ENCODE measurements at regions not wholly inside any gene's neighbourhood (a gene's known extent, or its start where the extent isn't known, plus 50 kb on each side); places are given as distances from the start of the nearest gene placed in this dataset.

DNA sequence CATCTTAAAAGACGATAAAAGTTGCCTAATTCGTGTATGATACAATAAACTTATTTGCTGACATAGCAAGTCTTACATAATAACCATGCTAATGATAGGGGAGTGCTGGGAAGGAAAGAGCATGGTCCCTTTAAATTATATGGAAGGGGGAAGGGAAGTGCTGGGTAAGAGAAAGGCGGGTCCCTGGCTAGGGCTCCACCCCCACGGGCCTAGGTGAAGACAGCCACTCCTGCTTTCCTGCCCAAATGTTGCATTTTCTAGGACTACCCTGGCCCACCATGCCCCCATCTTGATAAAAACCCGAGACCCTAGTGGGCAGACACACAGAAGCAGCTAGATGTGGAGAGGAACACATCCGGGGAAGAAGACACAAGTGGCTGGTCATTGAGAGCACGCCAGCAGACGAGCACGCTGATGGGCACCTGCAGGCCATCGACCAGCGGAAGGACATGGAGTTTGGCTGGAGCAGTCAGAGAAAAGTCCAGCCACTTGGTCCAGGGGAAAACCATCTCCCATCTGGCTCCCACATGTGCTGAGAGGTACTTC is 328.7 kb downstream of the ARL4A start:
- no peaks in the 10 kb centered on the region for H4K20me1 ChIP-seq (ENCODE audit: control insufficient read depth, insufficient read depth)
- no peak overlapping the region for H3K4me3 ChIP-seq
- in situ Hi-C loops (cut with MboI) (no loop called here), intact Hi-C loops (cut with micrococcal nuclease; ENCODE audit: unreplicated experiment) (no loop called here)
- H3K9ac ChIP-seq (ENCODE audit: control insufficient read depth, insufficient read depth, low read length) = no peak overlapping the region
- no peak overlapping the region for H2AFZ ChIP-seq (ENCODE audit: control insufficient read depth, low read depth, low read length)
- 54% methylated on average over 11 of the region's 11 CpGs for WGBS (ENCODE audit: insufficient coverage, insufficient replicate concordance, low lambda C conversion rate, missing lambda C conversion rate)
- no peak overlapping the region for H3K4me2 ChIP-seq (ENCODE audit: control insufficient read depth, insufficient read depth)
- H3K27ac ChIP-seq (ENCODE audit: control insufficient read depth, insufficient read depth) = no peak overlapping the region
- H3K79me2 ChIP-seq (ENCODE audit: control insufficient read depth, insufficient read depth, low read length) = no peaks in the 10 kb centered on the region
- ATAC-seq (no peak), DNase-seq (ENCODE audit: low read depth, low spot score) (no peak), FAIRE-seq (no peak)
- H3K4me1 ChIP-seq (ENCODE audit: control insufficient read depth, insufficient read depth, low read length) = no peaks in the 10 kb centered on the region
- ChIA-PET SMC1A (ENCODE audit: uncharacterized antibody, unreplicated experiment) (no interaction called here), CTCF (no interaction called here), POLR2A (no interaction called here), RAD21 (ENCODE audit: unreplicated experiment) (no interaction called here)
- H3K9me3 ChIP-seq (replicated peaks; ENCODE audit: control insufficient read depth, insufficient read depth, low read length) = no peaks in the 10 kb centered on the region
- no peaks in the 10 kb centered on the region for H3K36me3 ChIP-seq (ENCODE audit: control insufficient read depth in 2 of 2, insufficient read depth in 2 of 2, low read length in 1 of 2)
- no peak for TF ChIP-seq MTA2 (IDR thresholded peaks at IDR 0.05; ENCODE audit: low read depth)
- no peak for TF ChIP-seq HDAC2 (IDR thresholded peaks at IDR 0.05)
- no peak for TF ChIP-seq SRF (IDR thresholded peaks at IDR 0.05; ENCODE audit: low read depth in 2 of 2, low read length in 2 of 2)
- no peak for TF ChIP-seq SMC3 (IDR thresholded peaks at IDR 0.05; ENCODE audit: borderline replicate concordance, low read length)
- TF ChIP-seq ZSCAN29 (IDR thresholded peaks at IDR 0.05) = no peak
- TF ChIP-seq POU2F2 (IDR thresholded peaks at IDR 0.05; ENCODE audit: borderline replicate concordance, low read depth, low read length) = no peak
- TF ChIP-seq, protein P1, sequence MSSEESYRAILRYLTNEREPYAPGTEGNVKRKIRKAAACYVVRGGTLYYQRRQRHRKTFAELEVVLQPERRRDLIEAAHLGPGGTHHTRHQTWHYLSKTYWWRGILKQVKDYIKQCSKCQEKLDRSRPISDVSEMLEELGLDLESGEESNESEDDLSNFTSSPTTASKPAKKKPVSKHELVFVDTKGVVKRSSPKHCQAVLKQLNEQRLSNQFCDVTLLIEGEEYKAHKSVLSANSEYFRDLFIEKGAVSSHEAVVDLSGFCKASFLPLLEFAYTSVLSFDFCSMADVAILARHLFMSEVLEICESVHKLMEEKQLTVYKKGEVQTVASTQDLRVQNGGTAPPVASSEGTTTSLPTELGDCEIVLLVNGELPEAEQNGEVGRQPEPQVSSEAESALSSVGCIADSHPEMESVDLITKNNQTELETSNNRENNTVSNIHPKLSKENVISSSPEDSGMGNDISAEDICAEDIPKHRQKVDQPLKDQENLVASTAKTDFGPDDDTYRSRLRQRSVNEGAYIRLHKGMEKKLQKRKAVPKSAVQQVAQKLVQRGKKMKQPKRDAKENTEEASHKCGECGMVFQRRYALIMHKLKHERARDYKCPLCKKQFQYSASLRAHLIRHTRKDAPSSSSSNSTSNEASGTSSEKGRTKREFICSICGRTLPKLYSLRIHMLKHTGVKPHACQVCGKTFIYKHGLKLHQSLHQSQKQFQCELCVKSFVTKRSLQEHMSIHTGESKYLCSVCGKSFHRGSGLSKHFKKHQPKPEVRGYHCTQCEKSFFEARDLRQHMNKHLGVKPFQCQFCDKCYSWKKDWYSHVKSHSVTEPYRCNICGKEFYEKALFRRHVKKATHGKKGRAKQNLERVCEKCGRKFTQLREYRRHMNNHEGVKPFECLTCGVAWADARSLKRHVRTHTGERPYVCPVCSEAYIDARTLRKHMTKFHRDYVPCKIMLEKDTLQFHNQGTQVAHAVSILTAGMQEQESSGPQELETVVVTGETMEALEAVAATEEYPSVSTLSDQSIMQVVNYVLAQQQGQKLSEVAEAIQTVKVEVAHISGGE (CRISPR knock-in tag; IDR thresholded peaks at IDR 0.05) = no peak
- TF ChIP-seq RAD21 (IDR thresholded peaks at IDR 0.05; ENCODE audit: insufficient read depth, low read depth, low read length) = no peak
- no peaks in the 10 kb centered on the region for H3K27me3 ChIP-seq (replicated peaks in 1 of 2; ENCODE audit: control insufficient read depth in 2 of 2, insufficient read depth in 2 of 2, low read length in 1 of 2)
- BruUV-seq (replicated peaks) = no TSS peak

Measured in GM12878 (cell line).